ENCODE measurements at regions not wholly inside any gene's neighbourhood (a gene's known extent, or its start where the extent isn't known, plus 50 kb on each side); places are given as distances from the start of the nearest gene placed in this dataset.
"Not testable (repeated sequence)": the region's sequence is repeated elsewhere in the genome, so short reads cannot be mapped to it uniquely, and the experiment has no call there.

GRCh38 chr4:43619219-43619618 is 726.7 kb downstream of the GRXCR1 start:
- H4K20me1 ChIP-seq (ENCODE audit: control insufficient read depth, extremely low read depth, insufficient read depth, low read length), result no peaks in the 10 kb centered on the region
- no peaks in the 10 kb centered on the region for H3K9me1 ChIP-seq (ENCODE audit: control insufficient read depth, extremely low read depth, insufficient read depth, low read length)
- H3K9ac ChIP-seq (ENCODE audit: control insufficient read depth, extremely low read depth, insufficient read depth, low read length), result no peak overlapping the region
- FAIRE-seq, result no peak
- H3K9me3 ChIP-seq (ENCODE audit: control insufficient read depth, low read depth, low read length), result no peaks in the 10 kb centered on the region
- H3K79me2 ChIP-seq (ENCODE audit: control insufficient read depth, insufficient read depth, low read length), result no peaks in the 10 kb centered on the region
- TF ChIP-seq, protein P1, sequence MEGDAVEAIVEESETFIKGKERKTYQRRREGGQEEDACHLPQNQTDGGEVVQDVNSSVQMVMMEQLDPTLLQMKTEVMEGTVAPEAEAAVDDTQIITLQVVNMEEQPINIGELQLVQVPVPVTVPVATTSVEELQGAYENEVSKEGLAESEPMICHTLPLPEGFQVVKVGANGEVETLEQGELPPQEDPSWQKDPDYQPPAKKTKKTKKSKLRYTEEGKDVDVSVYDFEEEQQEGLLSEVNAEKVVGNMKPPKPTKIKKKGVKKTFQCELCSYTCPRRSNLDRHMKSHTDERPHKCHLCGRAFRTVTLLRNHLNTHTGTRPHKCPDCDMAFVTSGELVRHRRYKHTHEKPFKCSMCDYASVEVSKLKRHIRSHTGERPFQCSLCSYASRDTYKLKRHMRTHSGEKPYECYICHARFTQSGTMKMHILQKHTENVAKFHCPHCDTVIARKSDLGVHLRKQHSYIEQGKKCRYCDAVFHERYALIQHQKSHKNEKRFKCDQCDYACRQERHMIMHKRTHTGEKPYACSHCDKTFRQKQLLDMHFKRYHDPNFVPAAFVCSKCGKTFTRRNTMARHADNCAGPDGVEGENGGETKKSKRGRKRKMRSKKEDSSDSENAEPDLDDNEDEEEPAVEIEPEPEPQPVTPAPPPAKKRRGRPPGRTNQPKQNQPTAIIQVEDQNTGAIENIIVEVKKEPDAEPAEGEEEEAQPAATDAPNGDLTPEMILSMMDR (optimal IDR thresholded peaks at IDR 0.05 in 1 of 3, IDR thresholded peaks at IDR 0.05 in 1 of 3, conservative IDR thresholded peaks at IDR 0.05 in 1 of 3; ENCODE audit: extremely low read depth in 1 of 3, insufficient read depth in 2 of 3, low read length in 3 of 3), result no peak
- no peak for TF ChIP-seq EZH2 (IDR thresholded peaks at IDR 0.05; ENCODE audit: low read length)
- dilution Hi-C loops (cut with MboI; ENCODE audit: extremely low pct_ligation_motif_present, low sequenced_read_pairs), result no loop called here
- H3K27me3 ChIP-seq (ENCODE audit: control insufficient read depth, extremely low read depth, insufficient read depth, low read length), result no peaks in the 10 kb centered on the region
- no peak overlapping the region for H3K27ac ChIP-seq (ENCODE audit: control insufficient read depth, insufficient read depth, low read length)
- H2AFZ ChIP-seq (ENCODE audit: control insufficient read depth, low read length), result no peak overlapping the region
- no peaks in the 10 kb centered on the region for H3K36me3 ChIP-seq (ENCODE audit: control insufficient read depth in 2 of 2, extremely low read depth in 1 of 2, insufficient read depth in 2 of 2, low read length in 2 of 2)
- DNase-seq (ENCODE audit: low read depth, low spot score), result no peak
- no peaks in the 10 kb centered on the region for H3K4me1 ChIP-seq (ENCODE audit: control insufficient read depth, extremely low read depth, insufficient read depth, low read length)
- no peak overlapping the region for H3K4me3 ChIP-seq (ENCODE audit: control insufficient read depth in 2 of 3, extremely low read depth in 1 of 3, insufficient read depth in 2 of 3, low read depth in 1 of 3, low read length in 3 of 3)
- H3K4me2 ChIP-seq (ENCODE audit: control insufficient read depth, extremely low read depth, insufficient read depth, low read depth, low read length), result no peak overlapping the region

DNA sequence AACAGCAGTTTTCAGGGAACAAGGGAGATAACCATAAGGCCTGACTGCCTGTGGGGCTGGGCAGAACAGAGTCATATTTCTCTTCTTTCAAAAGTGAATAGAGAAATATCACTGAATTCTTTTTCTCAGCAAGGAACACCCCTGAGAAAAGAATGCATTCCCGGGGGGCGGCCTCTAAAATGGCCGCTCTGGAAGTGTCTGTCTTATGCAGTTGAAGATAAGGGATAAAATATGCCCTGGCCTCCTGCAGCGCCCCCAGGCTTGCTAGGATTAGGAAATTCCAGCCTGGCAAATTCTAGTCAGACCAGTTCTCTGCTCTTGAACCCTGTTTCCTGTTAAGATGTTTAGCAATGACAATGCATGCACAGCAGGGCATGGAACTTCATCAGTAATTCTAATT is 745.4 kb downstream of the GRXCR1 start:
- H2AFZ ChIP-seq (ENCODE audit: control insufficient read depth, low read length); dilution Hi-C loops (cut with MboI; ENCODE audit: extremely low pct_ligation_motif_present, low sequenced_read_pairs); H3K27me3 ChIP-seq (ENCODE audit: control insufficient read depth, extremely low read depth, insufficient read depth, low read length); DNase-seq (ENCODE audit: low read depth, low spot score); H3K4me3 ChIP-seq (ENCODE audit: control insufficient read depth in 2 of 3, extremely low read depth in 1 of 3, insufficient read depth in 2 of 3, low read depth in 1 of 3, low read length in 3 of 3); H3K36me3 ChIP-seq (ENCODE audit: control insufficient read depth in 2 of 2, extremely low read depth in 1 of 2, insufficient read depth in 2 of 2, low read length in 2 of 2); H3K9me1 ChIP-seq (ENCODE audit: control insufficient read depth, extremely low read depth, insufficient read depth, low read length); H3K4me1 ChIP-seq (ENCODE audit: control insufficient read depth, extremely low read depth, insufficient read depth, low read length); H4K20me1 ChIP-seq (ENCODE audit: control insufficient read depth, extremely low read depth, insufficient read depth, low read length); H3K4me2 ChIP-seq (ENCODE audit: control insufficient read depth, extremely low read depth, insufficient read depth, low read depth, low read length); H3K27ac ChIP-seq (ENCODE audit: control insufficient read depth, insufficient read depth, low read length); H3K79me2 ChIP-seq (ENCODE audit: control insufficient read depth, insufficient read depth, low read length); H3K9me3 ChIP-seq (ENCODE audit: control insufficient read depth, low read depth, low read length); FAIRE-seq; H3K9ac ChIP-seq (ENCODE audit: control insufficient read depth, extremely low read depth, insufficient read depth, low read length): not testable (repeated sequence)

GRCh38 chr4:43651991-43652390 is 759.5 kb downstream of the GRXCR1 start:
- Histone ChIP-seq H2AFZ (ENCODE audit: control insufficient read depth, low read length) (no peak overlapping the region), H4K20me1 (ENCODE audit: control insufficient read depth, extremely low read depth, insufficient read depth, low read length) (no peaks in the 10 kb centered on the region), H3K4me3 (ENCODE audit: control insufficient read depth in 2 of 3, extremely low read depth in 1 of 3, insufficient read depth in 2 of 3, low read depth in 1 of 3, low read length in 3 of 3) (no peak overlapping the region), H3K9me3 (ENCODE audit: control insufficient read depth, low read depth, low read length) (no peaks in the 10 kb centered on the region), H3K27me3 (ENCODE audit: control insufficient read depth, extremely low read depth, insufficient read depth, low read length) (no peaks in the 10 kb centered on the region), H3K9ac (ENCODE audit: control insufficient read depth, extremely low read depth, insufficient read depth, low read length) (no peak overlapping the region), H3K36me3 (ENCODE audit: control insufficient read depth in 2 of 2, extremely low read depth in 1 of 2, insufficient read depth in 2 of 2, low read length in 2 of 2) (no peaks in the 10 kb centered on the region), H3K4me2 (ENCODE audit: control insufficient read depth, extremely low read depth, insufficient read depth, low read depth, low read length) (no peak overlapping the region), H3K79me2 (ENCODE audit: control insufficient read depth, insufficient read depth, low read length) (no peaks in the 10 kb centered on the region), H3K9me1 (ENCODE audit: control insufficient read depth, extremely low read depth, insufficient read depth, low read length) (no peaks in the 10 kb centered on the region), H3K27ac (ENCODE audit: control insufficient read depth, insufficient read depth, low read length) (no peak overlapping the region), H3K4me1 (ENCODE audit: control insufficient read depth, extremely low read depth, insufficient read depth, low read length) (no peaks in the 10 kb centered on the region)
- FAIRE-seq, result no peak
- TF ChIP-seq, protein P1 (optimal IDR thresholded peaks at IDR 0.05 in 1 of 3, IDR thresholded peaks at IDR 0.05 in 1 of 3, conservative IDR thresholded peaks at IDR 0.05 in 1 of 3; ENCODE audit: extremely low read depth in 1 of 3, insufficient read depth in 2 of 3, low read length in 3 of 3), result no peak
- TF ChIP-seq EZH2 (IDR thresholded peaks at IDR 0.05; ENCODE audit: low read length), result no peak
- DNase-seq (ENCODE audit: low read depth, low spot score), result no peak
- dilution Hi-C loops (cut with MboI; ENCODE audit: extremely low pct_ligation_motif_present, low sequenced_read_pairs), result no loop called here

- H3K4me3 ChIP-seq (ENCODE audit: control insufficient read depth in 2 of 3, extremely low read depth in 1 of 3, insufficient read depth in 2 of 3, low read depth in 1 of 3, low read length in 3 of 3); H3K9ac ChIP-seq (ENCODE audit: control insufficient read depth, extremely low read depth, insufficient read depth, low read length); H3K27me3 ChIP-seq (ENCODE audit: control insufficient read depth, extremely low read depth, insufficient read depth, low read length); H2AFZ ChIP-seq (ENCODE audit: control insufficient read depth, low read length); H3K9me1 ChIP-seq (ENCODE audit: control insufficient read depth, extremely low read depth, insufficient read depth, low read length); FAIRE-seq; H4K20me1 ChIP-seq (ENCODE audit: control insufficient read depth, extremely low read depth, insufficient read depth, low read length); dilution Hi-C loops (cut with MboI; ENCODE audit: extremely low pct_ligation_motif_present, low sequenced_read_pairs); H3K36me3 ChIP-seq (ENCODE audit: control insufficient read depth in 2 of 2, extremely low read depth in 1 of 2, insufficient read depth in 2 of 2, low read length in 2 of 2); H3K27ac ChIP-seq (ENCODE audit: control insufficient read depth, insufficient read depth, low read length); DNase-seq (ENCODE audit: low read depth, low spot score); H3K9me3 ChIP-seq (ENCODE audit: control insufficient read depth, low read depth, low read length); H3K4me2 ChIP-seq (ENCODE audit: control insufficient read depth, extremely low read depth, insufficient read depth, low read depth, low read length); H3K4me1 ChIP-seq (ENCODE audit: control insufficient read depth, extremely low read depth, insufficient read depth, low read length); H3K79me2 ChIP-seq (ENCODE audit: control insufficient read depth, insufficient read depth, low read length): not testable (repeated sequence)
Measured at GRCh38 chr4:43659547-43659946, 767.0 kb downstream of the GRXCR1 start.

Measured in keratinocyte (primary cell).